ENCODE measurements at regions not wholly inside any gene's neighbourhood (a gene's known extent, or its start where the extent isn't known, plus 50 kb on each side); places are given as distances from the start of the nearest gene placed in this dataset.

- Histone ChIP-seq H3K36me3 (no peaks in the 10 kb centered on the region), H3K9me3 (no peaks in the 10 kb centered on the region), H3K27me3 (ENCODE audit: low read depth) (no peaks in the 10 kb centered on the region), H3K4me3 (no peak overlapping the region), H3K27ac (no peak overlapping the region), H3K4me1 (no peaks in the 10 kb centered on the region)
- intact Hi-C loops (cut with DNase I): no loop called here
- DNase-seq (no peak), ATAC-seq (no peak)
- no peak for TF ChIP-seq CTCF (IDR thresholded peaks at IDR 0.05)
Measured at GRCh38 chr6:145502416-145502815, 232.9 kb downstream of the EPM2A start.

- DNase-seq: no peak
- ATAC-seq: no peak
- no peak for TF ChIP-seq CTCF (IDR thresholded peaks at IDR 0.05)
- Histone ChIP-seq H3K4me1 (no peaks in the 10 kb centered on the region), H3K27me3 (ENCODE audit: low read depth) (no peaks in the 10 kb centered on the region), H3K4me3 (no peak overlapping the region), H3K9me3 (peaks cover 13% of the 10 kb centered on the region), H3K36me3 (no peaks in the 10 kb centered on the region), H3K27ac (no peak overlapping the region)
- intact Hi-C loops (cut with DNase I): no loop called here
Measured at GRCh38 chr6:145506136-145506535, 229.2 kb downstream of the EPM2A start.

- no peak for TF ChIP-seq CTCF (IDR thresholded peaks at IDR 0.05)
- intact Hi-C loops (cut with DNase I): no loop called here
Measured at GRCh38 chr6:145506565-145506964, 228.8 kb downstream of the EPM2A start.

GRCh38 chr6:145507239-145507638, 228.1 kb downstream of the EPM2A start:
- no peak overlapping the region for H3K27ac ChIP-seq
- TF ChIP-seq CTCF (IDR thresholded peaks at IDR 0.05): no peak
- H3K4me1 ChIP-seq: no peaks in the 10 kb centered on the region
- H3K9me3 ChIP-seq: peaks cover 16% of the 10 kb centered on the region
- no peaks in the 10 kb centered on the region for H3K36me3 ChIP-seq
- H3K4me3 ChIP-seq: no peak overlapping the region
- H3K27me3 ChIP-seq (ENCODE audit: low read depth): no peaks in the 10 kb centered on the region
- intact Hi-C loops (cut with DNase I): no loop called here
- DNase-seq: no peak
- no peak for ATAC-seq

More at GRCh38 chr6:145506565-145506964, 228.8 kb downstream of the EPM2A start:
- no peaks in the 10 kb centered on the region for H3K36me3 ChIP-seq
- no peak for DNase-seq
- no peak overlapping the region for H3K27ac ChIP-seq
- H3K4me3 ChIP-seq: no peak overlapping the region
- peak in 1 of 2 donors; percentile 59 for ATAC-seq
- peaks cover 16% of the 10 kb centered on the region for H3K9me3 ChIP-seq
- no peaks in the 10 kb centered on the region for H3K27me3 ChIP-seq (ENCODE audit: low read depth)
- H3K4me1 ChIP-seq: no peaks in the 10 kb centered on the region

GRCh38 chr6:145508107-145508506, 227.2 kb downstream of the EPM2A start:
- no peak for DNase-seq
- Histone ChIP-seq H3K9me3 (peaks cover 16% of the 10 kb centered on the region), H3K4me1 (no peaks in the 10 kb centered on the region), H3K27me3 (ENCODE audit: low read depth) (no peaks in the 10 kb centered on the region), H3K27ac (no peak overlapping the region), H3K4me3 (no peak overlapping the region), H3K36me3 (no peaks in the 10 kb centered on the region)
- ATAC-seq: no peak
- intact Hi-C loops (cut with DNase I): no loop called here
- TF ChIP-seq CTCF (IDR thresholded peaks at IDR 0.05): no peak

- ATAC-seq (no peak), DNase-seq (no peak)
- Histone ChIP-seq H3K27ac (no peak overlapping the region), H3K27me3 (ENCODE audit: low read depth) (no peaks in the 10 kb centered on the region), H3K4me3 (no peak overlapping the region), H3K9me3 (no peaks in the 10 kb centered on the region), H3K4me1 (no peaks in the 10 kb centered on the region), H3K36me3 (no peaks in the 10 kb centered on the region)
- intact Hi-C loops (cut with DNase I): no loop called here
- TF ChIP-seq CTCF (IDR thresholded peaks at IDR 0.05): no peak
Measured at GRCh38 chr6:145517492-145517891, 217.8 kb downstream of the EPM2A start.
